NCI-H2107 treated with DMSO at 0.1 percent for 48 hours (cell line): ENCODE measurements at regions not wholly inside any gene's neighbourhood (a gene's known extent, or its start where the extent isn't known, plus 50 kb on each side); places are given as distances from the start of the nearest gene placed in this dataset.
A peak's percentile ranks its signal among the peaks of the same experiment; 100 is the strongest.

Source experiments
- DNase-seq: peaks from one replicate; lab custom pipeline; 2025; ENCODE audit not compliant: unreplicated experiment; lab: John Stamatoyannopoulos, UW

GRCh38 chr2:234679301-234679740 lies 182.4 kb upstream of the ARL4C start:
- DNase-seq: no peak

- no peak for DNase-seq
Measured at GRCh38 chr2:234678711-234679110, 181.8 kb upstream of the ARL4C start.

- DNase-seq: no peak
Measured at GRCh38 chr2:234677758-234678538, 181.1 kb upstream of the ARL4C start.

DNA sequence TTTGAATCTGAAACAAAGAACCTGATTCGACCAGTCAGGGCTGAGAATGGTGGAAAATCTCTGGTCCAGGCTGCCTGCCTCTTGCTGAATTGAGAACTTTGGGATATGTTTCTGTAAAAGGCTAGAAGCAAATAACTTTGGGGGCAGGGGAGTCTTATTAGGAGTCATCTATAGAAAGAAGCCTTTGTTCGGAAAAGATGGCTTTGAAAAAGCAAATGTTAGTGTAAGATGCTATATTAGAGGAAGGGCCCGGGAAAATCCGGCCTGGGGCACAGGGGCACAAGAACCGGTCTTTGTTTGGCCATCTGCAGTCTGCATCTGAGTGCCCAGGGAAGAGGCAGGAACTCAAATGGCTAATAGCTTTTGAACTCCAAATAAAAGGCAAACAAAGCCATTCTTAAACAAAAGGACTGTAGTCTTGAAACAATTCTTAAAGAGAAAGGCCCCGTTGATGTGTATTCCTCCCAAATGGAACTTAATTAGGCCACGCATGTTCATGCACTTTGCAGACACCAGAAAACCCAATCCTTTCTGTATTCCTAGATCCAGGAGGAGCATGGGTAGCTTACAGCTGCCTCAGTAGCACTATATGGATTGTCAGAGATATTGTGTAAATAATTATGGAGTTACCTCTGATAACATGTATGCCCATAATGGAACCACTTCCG lies 180.0 kb upstream of the ARL4C start:
- DNase-seq: peak; percentile 56

DNA sequence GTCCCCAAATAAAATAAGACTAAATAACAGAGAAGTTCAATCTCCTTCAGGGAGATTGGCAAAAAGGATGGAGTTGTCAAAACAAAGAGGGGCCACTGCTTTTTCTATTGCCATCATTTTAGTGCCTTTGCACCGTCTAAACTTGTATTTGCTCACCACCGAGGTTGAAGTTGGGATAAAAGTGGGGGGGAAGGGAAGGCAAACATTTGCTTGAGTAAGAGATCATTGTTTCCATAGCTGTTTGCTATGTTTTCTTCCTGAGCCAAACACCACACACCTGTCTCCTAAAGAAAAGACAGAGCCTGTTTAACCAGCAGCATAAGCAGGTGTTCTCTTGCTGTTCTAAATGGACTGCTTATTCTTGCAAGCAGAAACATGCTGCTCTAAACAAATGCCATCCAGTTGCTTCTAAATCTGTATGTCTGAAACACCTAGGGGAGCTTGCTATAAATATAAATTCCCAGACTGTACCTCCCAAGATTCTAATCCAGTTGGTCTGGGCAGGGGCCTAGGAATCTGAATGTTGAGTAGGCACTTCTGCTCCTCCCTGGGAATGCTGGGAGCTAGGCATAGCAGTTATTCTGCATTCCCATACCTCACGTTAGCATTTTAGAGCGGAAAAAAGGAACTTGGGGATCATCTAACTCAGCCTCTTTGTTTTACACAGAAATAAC lies 179.4 kb upstream of the ARL4C start:
- peak; percentile 95 for DNase-seq

- DNase-seq: no peak
Measured at GRCh38 chr2:234674781-234675201, 177.9 kb upstream of the ARL4C start.

- no peak for DNase-seq
Measured at GRCh38 chr2:234673961-234674759, 177.3 kb upstream of the ARL4C start.

- DNase-seq: no peak
Measured at GRCh38 chr2:234673501-234673900, 176.6 kb upstream of the ARL4C start.

DNA sequence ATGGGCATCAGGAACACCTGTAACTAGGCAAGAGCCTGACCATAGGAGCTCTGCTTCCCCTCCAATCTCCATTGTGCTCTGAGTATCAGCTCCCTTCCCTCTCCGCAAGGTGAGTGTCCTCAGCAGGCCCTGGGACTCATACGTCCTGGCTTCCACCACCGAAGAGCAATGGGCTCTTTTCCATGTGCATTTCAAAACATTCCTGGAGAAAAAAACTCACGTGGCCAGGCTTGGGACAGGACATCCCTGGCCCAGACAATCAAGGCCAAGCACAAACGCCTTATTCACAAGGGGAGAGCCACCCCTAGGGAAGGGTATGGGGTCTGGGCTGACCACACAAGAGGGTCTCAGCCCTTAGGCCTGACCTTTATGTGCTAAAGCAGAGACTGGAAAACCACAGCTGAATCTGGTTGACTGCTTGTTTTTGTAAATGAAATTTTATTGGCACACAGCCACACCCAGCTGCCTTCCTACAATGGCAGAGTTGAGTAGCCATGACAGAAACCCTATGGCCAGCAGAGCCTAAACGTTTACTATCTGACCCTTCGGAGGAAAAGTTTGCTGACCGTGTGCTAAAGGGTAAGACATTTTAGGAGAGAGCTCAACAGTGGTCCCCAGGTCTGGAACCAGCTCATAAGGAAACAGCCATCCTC lies 175.7 kb upstream of the ARL4C start:
- DNase-seq: no peak

DNA sequence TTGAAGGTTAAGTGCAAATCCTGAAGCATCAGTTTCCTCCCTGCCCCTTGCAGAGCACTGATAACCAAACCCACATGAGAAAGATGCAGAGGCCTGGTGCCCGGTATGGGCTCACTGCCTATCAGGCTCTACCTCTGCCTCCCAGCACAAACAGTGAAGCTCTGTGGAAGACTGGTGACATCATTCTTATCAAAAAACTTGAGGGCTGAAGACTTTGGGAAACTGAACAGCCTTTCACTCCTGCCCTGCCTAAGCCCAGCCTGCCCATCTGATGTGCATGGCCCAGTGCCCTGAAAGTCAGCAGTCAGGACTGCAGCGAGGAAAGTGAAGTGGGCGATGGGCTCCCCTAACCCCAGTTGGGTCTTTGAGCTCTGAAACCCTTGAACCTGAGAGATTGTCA lies 174.8 kb upstream of the ARL4C start:
- DNase-seq: no peak

GRCh38 chr2:234671231-234671630 lies 174.3 kb upstream of the ARL4C start:
- no peak for DNase-seq

- no peak for DNase-seq
Measured at GRCh38 chr2:234670806-234671205, 173.9 kb upstream of the ARL4C start.

- no peak for DNase-seq
Measured at GRCh38 chr2:234670052-234670451, 173.2 kb upstream of the ARL4C start.

DNA sequence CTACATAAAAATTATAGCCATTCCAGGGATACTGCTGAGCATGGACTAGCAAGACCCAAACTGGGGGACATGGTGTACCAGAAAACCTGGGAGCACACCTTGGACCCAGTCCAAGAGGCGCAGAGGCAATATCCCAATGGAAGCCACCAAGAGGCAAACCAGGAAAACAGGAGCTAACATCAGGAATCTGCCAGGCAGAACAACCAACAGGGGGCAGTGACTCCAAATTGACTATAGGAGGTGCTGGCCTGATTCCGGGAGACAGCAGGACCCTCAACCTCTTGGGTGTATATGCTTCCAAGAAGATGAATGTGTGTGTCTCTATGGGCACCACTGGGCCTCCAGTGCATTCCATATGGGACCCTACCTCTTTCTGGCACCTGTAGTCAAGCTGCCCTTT lies 172.7 kb upstream of the ARL4C start:
- DNase-seq: no peak

DNA sequence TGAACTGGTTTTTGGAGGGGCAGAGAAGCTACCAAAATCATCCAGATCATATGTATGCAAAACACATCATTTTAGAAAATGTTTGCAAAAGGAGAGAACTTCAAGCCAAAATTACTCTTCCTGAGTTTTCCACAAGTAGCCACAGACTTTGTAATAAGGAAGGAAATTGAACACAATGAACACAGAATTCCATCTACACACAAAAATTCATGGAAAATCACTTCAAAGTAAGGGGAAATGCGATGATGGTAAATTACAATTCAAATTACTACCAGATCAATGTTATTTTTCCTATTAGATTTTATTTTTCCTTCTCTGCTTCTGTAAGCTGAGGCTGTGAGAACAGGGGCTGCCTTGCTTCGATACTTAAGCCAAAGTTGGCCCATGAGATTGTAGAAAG lies 172.1 kb upstream of the ARL4C start:
- no peak for DNase-seq

GRCh38 chr2:234666911-234667310 lies 170.0 kb upstream of the ARL4C start:
- DNase-seq: no peak

DNA sequence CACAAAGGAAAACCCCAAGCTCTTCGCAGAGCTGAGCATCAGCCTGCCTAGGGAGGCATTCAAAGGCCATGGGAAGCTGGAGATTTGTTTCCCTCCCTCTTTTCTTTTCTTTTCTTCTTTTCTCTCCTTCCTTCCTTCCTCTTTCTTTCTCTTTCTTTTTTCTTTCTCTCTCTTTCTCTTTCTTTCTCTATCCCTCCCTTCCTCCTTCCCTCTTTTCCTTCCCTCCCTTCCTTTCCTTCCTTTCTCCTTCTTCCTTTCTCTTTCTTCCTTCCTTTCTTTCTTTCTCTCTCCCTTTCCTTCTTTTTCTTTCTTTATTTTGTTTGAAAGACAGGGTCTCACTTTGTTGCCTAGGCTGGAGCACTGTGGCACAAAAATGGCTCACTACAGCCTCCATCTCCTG lies 168.4 kb upstream of the ARL4C start:
- DNase-seq: no peak

DNA sequence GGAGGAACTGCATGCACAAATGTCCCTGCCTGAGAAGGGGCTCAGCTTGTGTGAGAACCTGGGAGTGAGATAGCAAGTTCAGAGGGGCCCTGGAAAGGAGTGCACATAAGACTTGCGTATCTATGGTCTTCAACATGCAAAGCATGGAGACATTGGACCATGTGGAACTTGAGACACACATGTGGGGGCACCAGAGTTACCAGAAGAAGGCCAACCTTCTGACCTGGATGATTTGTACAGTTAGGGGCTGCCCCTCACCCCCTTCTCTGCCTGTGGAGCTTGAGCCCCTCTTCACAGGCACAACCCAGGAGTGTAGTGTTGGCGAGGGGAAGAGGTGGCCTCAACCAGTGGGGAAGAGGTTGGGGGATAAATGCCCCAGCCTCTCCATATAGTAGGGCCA lies 165.0 kb upstream of the ARL4C start:
- no peak for DNase-seq

DNA sequence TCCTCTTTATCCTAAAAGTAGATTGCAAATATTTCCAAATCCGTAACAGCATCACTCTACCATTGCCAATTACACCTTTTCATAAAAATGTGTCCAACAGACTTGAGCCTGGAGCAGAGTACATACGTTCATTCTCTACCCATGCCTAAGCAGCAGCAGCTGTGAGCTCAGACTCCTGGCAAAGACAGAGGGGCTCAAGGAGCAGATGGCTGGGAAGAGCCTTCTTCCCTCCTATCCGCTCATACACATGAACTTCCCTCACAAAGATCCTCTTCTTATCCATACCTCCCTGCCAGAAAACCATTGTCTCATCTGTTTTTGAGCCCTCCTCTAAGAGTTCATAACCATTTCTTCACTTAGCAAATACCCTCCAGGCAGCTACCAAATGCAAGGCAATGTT lies 164.3 kb upstream of the ARL4C start:
- no peak for DNase-seq

DNA sequence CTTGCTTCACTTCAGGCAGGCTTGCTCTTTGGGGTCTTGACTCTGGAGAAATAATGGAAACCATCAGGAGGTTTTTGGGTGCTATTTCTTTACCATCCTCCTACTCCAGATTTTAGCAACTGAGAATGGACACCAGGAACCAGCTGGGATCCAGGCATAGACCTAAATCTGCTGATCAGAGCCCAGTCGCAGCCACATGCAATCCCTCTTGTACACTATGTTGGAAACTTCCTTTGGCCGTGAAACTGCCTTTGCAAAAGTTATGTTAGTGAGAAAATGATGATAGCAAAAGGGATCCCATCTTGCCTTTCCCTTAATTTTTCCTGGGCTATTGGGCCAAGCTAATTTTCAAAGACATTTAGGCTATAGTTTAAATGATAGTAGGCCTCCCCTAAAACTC lies 158.8 kb upstream of the ARL4C start:
- no peak for DNase-seq

DNA sequence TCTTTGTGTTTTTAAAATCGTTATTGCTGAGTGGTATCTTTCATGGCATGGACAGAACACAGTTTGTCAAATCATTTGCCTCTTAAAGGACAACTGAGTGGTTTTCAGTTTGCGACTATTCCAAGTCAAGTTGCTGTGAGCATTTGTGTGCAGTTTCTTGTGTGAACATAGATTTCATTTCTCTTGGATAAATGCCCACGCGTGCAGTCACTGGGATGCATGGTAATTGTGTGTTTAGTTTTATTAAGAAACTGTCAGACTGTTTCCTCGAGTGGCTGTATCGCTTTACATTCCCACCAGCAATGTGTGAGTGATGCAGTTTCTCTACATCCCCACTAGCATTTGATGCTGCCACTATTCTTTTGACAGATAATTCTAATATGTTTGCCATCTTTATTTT lies 154.0 kb upstream of the ARL4C start:
- DNase-seq: no peak
